ENCODE measurements at regions not wholly inside any gene's neighbourhood (a gene's known extent, or its start where the extent isn't known, plus 50 kb on each side); places are given as distances from the start of the nearest gene placed in this dataset.

DNA sequence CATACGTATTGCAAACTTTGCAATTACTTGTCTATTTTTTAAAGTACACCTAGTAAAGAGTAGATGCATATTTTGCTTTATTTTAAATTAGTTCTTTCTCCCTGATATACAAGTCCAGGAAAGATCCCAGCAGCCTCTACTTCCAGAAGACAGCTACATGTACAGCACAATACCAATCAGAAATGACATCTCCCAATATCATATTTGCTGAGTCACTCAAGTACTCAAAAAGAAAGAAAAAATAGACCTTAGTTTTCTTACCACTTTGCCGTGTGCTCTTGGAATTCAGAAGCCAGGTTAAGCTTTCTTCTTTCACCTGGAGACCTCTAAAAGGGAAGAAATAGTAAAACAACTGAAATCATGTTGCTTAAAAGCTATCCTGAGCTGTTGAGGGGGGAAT is 412.6 kb upstream of the RUNX1 start:
- TF ChIP-seq CTCF (IDR thresholded peaks at IDR 0.05; ENCODE audit: extremely low read depth in 1 of 2, insufficient read depth in 1 of 2, low read depth in 1 of 2, low read length in 2 of 2) = no peak
- TF ChIP-seq POLR2AphosphoS5 (IDR thresholded peaks at IDR 0.05; ENCODE audit: insufficient read depth, low read depth, low read length) = no peak
- no peak for TF ChIP-seq EZH2 (IDR thresholded peaks at IDR 0.05; ENCODE audit: borderline replicate concordance, low read depth, low read length, severe bottlenecking)
- no peak for TF ChIP-seq POLR2A (IDR thresholded peaks at IDR 0.05; ENCODE audit: low read depth, low read length)
- TF ChIP-seq MAX (IDR thresholded peaks at IDR 0.05; ENCODE audit: insufficient read depth, insufficient read length) = no peak
- no peak for TF ChIP-seq GATA2 (IDR thresholded peaks at IDR 0.05; ENCODE audit: insufficient read depth, insufficient read length, low read depth, low read length)

Measured in endothelial cell of umbilical vein (primary cell).